ENCODE measurements at regions not wholly inside any gene's neighbourhood (a gene's known extent, or its start where the extent isn't known, plus 50 kb on each side); places are given as distances from the start of the nearest gene placed in this dataset.
"Not testable (repeated sequence)": the region's sequence is repeated elsewhere in the genome, so short reads cannot be mapped to it uniquely, and the experiment has no call there.

DNA sequence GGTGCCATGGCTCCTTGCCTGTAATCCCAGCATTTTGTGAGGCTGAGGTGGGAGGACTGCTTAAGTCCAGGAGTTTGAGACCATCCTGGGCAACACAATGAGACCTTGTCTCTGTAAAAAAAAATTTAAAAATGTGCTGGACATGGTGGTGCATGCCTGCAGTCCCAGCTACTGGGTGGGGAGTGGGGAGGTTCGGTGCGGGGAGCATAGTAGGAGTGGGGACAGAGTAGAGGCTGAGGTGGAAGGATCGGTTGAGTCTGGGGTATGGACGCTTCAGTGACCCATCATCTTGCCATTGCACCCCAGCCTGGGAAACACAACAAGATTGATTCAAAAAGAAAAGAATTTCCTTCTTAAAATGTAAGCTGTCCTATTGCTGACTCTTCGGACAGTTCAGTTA, 1490.0 kb upstream of the GBE1 start:
- no peak for DNase-seq (ENCODE audit: low read depth in 2 of 3, low spot score in 2 of 3)

DNA sequence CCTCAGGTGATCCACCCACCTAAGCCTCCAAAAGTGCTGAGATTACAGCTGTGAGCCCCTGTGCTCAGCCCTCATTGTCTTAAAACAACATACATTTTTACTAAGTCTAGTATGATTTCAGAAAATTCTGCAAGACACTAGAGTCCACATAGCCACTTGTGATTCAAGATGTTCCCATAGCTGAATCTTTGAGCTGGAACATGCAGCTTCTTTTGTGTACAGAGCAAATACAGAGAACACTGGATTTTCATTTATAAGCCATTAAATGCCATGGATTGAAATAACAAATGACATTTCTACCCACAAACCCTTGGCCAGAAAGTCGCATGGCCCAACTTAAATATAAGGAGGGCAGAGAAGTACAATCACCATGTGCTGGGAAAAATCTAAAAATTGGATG, 1489.2 kb upstream of the GBE1 start:
- DNase-seq (ENCODE audit: low read depth in 2 of 3, low spot score in 2 of 3) = no peak

DNA sequence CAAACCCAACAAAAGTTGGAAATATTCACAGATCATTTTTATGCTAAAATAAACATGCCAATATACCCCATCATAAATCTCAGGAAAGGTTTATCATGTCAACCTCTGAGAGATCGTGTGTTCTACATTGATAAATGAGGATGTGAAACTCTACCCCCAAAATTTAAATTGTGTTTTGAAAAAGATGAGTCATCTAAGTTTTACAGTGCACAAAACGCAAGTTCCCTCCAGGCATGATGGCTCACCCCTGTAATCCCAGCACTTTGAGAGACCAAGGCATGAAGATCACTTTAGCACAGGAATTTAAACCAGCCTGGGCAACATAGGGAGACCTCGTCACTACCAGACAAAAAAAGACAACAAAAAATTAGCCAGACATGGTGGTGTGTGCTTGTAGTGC, 1487.0 kb upstream of the GBE1 start:
- DNase-seq (ENCODE audit: low read depth in 2 of 3, low spot score in 2 of 3) = no peak

DNA sequence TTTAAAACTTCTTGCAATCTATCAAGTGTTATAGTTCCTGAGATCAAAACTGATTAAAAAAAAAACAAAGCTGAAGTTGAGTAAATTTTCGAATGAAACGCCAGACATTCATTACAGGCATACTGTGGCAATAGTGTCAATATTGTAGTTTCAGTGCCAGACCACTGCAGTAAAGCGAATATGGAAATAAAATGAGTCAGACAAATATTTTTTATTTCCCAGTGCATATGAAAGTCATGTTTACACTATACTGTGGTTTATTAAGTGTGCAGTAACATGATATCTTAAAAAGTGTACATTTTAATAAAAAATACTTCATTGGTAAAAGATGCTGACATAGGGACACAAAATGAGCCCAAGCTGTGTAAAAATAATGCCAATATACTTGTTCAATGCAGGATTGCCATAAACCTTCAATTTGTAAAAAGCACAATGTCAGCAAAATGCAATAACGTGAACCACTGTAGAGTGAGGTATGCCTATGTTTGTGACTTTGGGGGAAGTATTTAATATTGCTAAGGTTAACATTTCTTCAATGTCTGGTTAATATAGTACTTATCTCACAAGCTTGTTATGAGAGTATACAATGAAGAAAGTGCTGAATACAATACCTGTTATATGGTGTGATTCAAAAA, 1473.9 kb upstream of the GBE1 start:
- no peak for DNase-seq (ENCODE audit: low read depth in 2 of 3, low spot score in 2 of 3)

DNA sequence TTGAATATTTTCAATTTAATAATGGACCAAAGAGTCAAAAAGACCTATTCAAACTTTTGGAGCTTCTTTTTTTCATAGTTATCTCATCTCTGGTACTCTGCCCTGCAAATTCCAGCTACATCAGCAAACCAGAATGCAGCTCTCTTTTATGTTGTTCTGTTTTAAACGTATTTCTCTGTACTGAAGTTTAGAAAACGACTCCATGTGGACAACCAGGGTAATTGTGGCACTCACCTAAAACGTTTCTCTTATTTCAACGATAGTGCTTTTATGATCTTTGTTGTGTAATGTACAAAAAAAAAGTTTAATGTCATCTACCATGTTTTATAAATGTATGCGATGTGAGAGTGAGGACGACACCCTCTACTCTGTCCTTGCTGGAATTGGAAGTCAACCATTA, 1472.3 kb upstream of the GBE1 start:
- DNase-seq (ENCODE audit: low read depth in 2 of 3, low spot score in 2 of 3) = no peak

DNA sequence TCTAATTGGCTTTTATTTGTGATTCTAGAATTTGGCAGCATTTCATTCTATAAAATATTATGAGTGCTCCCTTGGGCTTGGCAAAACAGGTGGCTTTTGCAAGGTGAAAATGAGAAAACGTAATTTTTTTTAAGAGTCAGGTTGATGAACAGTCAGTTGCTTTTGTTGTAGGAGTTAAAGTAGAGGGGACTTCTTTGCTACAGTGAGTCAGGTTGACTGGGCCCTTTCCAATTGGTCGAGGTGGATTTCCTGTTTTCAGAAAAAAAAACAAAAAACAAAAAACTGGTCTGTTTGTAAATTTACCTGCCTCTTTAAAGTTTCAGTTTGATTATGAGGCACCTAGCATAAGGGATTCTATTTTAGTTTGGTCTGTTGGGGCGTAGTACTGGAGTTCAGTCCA, 1469.4 kb upstream of the GBE1 start:
- no peak for DNase-seq (ENCODE audit: low read depth in 2 of 3, low spot score in 2 of 3)

DNA sequence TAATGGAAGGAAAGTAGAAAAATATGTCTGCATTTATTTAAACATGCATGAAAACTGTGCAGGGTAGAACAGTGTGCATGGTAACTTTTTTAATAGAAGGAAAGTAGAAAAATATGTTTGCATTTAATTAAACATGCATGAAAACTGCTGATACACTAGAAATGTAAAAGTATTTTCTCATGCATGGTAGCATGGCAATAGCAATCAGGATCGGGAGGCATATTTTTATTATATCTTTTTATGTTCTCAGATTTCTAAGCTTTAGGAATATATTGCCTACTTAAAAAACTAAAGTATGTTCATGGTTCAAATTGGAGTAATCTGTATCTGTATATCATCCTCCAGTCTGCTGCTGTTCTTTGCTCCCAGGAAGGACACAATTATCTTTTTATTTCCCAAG, 1468.9 kb upstream of the GBE1 start:
- no peak for DNase-seq (ENCODE audit: low read depth in 2 of 3, low spot score in 2 of 3)

DNA sequence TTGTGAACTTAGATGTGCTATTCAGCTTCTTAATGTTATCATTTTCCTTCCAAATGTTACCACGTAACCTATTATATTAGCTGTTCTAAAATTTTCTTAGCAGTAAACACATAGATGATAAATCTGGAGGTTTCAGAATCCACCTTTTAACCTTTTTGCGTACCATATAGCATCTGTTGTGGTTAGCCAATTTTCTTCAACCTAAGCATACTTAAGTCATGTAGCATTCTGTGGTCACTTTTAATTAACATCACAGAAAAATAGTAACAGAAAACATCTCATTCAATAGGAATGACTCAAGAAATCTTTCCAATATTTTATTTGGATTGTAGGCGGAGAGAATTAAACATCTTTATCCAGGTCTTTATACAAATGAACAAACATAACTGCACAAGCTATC, 1465.3 kb upstream of the GBE1 start:
- DNase-seq (ENCODE audit: low read depth in 2 of 3, low spot score in 2 of 3) = no peak

DNA sequence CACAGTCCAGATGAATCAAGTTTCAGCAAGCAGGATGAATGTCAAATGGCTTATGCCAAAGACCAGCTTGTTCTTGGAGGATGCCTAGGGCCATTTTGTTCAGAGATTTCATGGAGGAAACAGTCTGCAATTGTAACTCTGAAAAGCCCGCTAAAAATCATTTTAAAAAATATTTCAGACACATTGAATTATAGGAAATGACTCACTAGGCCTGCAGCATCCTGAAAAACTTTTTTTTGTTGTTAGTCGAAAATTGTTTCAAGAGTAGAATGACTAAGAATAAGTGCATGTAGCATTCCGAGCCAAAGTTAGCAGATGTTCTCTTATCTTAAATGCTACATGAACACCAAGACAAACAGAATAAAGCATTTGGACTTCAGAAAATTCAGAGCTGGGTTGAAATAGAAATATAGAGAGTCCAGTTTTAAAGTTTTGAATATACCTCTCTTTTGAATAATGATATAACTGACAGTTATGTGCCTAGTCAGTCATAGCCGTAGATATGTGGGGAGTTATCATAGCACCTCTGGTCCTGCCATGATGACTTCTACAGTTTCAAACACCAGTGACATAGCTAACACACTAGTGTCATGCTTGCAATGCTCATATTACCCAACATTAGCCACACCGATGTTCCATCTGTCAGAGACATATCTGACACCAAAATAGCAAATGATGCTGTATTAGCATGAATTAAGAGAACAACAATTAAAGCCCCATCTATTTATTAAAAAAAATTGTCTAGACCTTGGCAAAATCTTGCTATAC, 1462.8 kb upstream of the GBE1 start:
- DNase-seq (ENCODE audit: low read depth in 2 of 3, low spot score in 2 of 3) = no peak

DNA sequence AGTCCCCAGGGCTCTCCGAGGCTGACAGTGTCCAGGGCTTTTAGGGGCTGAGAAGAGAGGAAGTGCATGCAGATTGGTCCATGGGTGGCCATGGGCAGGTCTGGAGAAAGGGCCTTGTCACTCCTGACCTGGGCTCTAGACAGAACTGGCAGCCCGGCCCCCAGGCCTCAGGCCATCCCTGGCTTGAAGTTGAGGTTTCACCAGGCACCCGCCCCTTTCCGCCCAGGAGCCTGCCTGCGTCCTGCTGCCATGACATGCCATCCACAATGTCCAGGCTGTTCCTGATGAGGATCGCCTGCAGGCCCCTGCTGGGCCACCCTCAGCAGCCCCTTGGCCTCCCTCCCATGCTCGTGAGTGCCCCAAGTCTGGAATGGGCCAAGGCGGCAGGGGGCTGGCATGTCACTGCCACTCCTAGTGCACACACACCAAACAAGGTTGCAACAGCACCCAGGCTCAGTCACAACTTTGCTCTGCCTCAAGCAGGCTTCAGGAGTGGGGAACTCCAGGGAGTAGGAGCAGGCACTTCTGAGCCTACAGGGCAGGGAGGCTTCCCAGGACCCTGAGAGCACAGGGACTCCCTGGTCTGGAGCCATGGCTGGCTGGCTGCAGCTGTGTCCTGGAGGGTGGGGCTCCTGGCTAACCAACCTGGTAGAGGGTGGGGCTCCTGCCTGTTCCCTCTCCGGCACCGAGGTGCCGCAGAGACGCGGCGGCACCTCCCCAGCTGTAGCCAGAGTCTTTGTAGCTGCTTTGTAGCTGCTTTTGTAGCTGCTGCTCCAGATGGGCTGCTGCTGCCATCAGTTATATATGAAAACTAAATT, 1457.1 kb upstream of the GBE1 start:
- no peak for DNase-seq (ENCODE audit: low read depth in 2 of 3, low spot score in 2 of 3)

DNA sequence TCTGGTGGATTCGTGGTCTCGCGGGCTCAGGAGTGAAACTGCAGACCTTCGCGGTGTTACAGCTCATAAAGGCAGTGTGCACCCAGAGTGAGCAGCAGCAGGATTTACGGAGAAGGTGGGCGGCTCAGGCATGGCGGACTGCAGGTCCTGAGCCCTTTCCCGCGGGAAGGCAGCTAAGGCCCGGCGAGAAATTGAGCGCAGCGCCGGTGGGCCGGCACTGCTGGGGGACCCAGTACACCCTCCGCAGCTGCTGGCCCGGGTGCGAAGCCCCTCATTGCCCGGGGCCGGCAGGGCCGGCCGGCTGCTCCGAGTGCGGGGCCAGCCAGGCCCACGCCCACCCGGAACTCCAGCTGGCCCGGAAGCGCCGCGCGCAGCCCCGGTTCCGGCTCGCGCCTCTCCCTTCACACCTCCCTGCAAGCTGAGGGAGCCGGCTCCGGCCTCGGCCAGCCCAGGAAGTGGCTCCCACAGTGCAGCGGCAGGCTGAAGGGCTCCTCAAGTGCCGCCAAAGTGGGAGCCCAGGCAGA, 1456.2 kb upstream of the GBE1 start:
- DNase-seq (ENCODE audit: low read depth in 2 of 3, low spot score in 2 of 3) = not testable (repeated sequence)

DNA sequence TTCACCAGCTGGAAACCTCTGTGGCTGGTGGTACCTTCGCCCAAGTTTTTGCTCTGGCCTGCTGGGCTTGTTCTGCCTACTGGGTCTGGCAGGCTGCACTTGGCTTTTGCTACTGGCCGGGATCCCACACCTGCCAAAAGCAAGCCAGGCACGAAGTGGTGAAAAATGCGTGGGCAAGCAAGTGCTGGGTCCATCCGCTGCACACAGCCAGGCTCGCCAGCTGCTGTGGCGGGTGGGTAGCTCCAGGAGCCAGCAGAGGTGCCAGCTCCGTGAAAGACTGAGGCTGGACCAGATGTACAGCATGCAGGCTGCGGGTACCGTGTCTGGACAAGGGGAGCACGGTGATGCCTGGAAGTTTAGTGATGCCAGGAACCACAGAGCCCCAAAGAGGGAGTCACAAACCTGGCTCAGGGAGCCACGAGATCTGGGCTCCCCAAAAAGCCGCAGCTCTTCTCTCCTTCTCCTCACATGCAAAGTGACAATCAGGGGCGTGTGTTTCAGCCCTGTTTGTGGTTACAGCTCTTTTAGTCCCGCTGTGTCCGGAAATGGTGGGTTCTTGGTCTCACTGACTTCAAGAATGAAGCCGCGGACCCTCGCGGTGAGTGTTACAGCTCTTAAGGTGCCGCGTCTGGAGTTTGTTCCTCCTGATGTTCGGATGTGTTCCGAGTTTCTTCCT, 1455.6 kb upstream of the GBE1 start:
- DNase-seq (ENCODE audit: low read depth in 2 of 3, low spot score in 2 of 3) = no peak

DNA sequence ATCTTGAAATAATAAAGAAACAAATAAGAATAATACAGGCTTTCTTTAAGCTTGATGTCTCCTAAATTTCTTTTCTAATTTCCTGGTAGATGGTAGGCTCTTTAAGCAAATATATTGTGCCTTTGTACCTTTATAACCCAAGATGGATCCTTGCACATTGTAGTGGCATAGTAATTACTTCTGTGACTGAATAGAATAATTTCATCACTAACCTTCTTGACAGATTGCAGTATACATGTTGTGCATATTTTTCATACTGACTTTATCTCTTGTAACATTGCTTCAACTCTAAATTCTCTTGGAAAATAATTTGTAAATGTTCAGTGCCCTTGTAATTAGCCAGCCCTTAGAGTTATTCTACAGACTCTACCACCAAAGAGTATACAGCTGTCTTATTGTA, 1433.8 kb upstream of the GBE1 start:
- no peak for DNase-seq (ENCODE audit: low read depth in 2 of 3, low spot score in 2 of 3)

DNA sequence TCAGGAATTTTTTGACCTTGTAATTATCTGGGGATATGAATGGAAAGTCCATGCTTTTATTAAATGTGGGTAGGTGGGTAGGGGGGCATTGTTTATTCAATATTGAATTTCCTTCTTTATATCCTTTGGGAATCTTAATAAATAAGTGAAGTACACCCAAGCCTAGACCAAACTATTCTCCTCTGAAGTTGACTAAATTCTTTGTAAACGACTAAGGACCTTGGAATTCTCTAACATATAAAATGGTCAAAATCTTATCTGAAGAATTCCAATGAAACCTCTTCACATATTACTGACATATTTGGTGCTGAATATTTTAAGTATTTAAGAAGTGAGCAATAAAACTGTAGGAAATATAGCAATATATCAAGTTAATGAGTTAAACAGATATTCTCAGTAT, 1432.1 kb upstream of the GBE1 start:
- no peak for DNase-seq (ENCODE audit: low read depth in 2 of 3, low spot score in 2 of 3)

DNA sequence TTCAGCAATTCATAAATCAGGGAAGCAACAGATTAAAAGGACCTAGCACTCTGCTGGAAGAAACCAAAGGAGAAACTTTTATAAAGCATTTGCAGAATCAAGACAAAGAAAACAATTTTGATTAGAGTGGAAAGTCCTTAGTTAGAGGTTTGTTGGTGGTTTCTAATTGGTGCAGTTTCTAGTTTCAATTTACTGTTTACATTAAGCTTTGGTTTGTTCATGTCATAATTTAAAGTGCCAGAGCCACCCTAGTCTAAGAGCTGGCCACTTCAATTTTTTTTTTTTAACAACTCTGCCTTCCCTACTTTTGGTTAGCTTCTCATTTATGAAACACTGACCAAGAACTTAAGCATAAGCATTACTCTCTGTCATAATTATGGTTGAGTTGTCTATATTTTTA, 1428.2 kb upstream of the GBE1 start:
- DNase-seq (ENCODE audit: low read depth in 2 of 3, low spot score in 2 of 3) = no peak

DNA sequence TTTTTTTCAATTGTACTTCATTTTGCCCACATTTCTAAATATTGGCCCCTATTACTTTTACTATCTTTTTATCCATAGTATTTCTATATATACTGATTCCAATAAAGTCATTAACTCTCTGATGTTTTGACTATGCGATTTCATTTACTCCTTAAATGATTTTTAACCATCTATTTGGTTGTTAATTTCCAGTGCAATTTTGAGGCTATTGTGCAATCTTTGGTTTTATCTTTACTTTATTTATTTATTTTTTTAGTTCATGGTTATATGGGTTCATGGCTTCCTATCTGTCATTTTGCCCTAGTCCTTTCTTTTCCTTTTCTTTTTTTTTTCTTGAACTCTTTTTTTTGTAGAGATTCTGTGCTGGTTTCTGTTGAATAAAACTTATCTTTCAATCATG, 1408.0 kb upstream of the GBE1 start:
- no peak for DNase-seq (ENCODE audit: low read depth in 2 of 3, low spot score in 2 of 3)

DNA sequence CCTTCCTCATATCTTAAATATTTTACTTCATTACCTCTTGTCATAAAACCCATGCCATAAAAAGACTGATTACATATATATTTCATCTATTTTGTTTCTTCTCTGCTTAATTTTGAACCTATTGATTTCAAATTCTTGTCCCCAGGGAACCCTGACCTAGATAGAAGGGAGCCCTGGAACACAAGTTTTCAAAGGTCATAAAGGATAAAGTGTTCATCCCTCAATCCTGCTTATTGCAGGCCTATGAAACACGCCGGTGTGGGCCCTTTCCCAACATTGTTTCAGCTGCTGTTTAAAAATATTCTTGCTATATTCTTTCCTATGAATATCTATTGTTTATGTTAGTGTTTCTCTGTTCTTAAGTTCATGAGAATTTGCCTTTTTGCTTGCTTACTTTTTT, 1389.5 kb upstream of the GBE1 start:
- no peak for DNase-seq (ENCODE audit: low read depth in 2 of 3, low spot score in 2 of 3)

DNA sequence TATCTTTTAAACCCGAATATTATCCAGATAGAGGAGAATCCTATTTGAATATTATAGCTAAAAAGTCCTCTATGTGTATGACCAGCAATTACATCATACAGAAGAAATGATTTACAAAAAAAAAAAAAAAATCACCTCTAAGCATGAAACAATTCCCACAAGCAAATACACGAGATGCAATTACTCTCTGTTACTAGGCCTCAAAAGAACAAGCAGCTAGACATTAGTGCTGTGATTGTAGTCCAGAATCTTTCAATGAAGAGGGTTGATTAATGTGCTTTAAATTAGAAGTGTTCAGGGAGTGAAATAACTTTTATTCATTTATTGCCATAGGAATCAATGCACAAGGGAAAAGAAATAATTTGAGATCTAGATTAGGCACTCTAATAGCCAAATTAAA, 1379.5 kb upstream of the GBE1 start:
- no peak for DNase-seq (ENCODE audit: low read depth in 2 of 3, low spot score in 2 of 3)

DNA sequence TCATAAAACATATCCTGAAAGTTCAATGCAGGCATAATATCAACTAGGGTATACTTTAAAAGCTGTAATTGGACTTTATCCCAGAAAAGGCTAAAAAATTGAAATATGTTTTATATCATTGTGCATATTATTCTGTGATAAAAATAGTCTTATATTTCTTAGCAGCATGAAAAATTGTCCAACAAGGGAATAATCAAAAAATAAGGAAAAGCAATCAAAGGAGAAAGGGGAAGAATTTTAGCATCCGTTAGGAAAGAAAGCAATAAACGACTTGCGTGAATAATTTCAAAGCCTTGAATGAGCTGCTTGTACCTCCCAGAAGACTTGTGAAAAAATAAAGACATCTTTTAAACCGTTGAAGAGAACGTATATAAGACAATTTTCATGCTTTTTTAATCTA, 1369.8 kb upstream of the GBE1 start:
- no peak for DNase-seq (ENCODE audit: low read depth in 2 of 3, low spot score in 2 of 3)

DNA sequence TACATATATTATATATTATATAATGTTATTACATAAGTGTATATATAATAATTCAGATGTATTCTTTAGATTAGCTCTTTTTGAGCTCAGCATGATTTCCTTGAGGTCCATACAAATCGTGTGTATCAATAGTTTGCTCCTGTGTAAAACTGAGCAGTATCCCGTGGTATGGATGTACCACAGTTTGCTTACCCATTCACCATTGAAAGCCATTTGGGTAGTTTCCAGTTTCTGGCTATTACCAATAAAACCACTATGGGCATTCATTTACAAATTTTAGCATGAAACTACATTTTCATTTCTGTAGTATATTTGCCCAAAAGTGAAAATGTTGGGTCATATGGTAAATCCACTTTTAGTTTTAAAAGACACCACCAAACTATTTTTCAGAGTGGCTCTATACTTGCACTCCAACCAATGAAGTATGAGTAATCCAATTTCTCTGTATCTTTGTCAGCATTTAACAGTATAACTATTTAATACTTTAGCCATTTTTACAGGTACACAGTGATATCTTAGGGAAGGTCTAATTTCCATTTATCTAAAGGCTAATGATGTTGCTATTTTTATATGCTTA, 1361.4 kb upstream of the GBE1 start:
- no peak for DNase-seq (ENCODE audit: low read depth in 2 of 3, low spot score in 2 of 3)

DNA sequence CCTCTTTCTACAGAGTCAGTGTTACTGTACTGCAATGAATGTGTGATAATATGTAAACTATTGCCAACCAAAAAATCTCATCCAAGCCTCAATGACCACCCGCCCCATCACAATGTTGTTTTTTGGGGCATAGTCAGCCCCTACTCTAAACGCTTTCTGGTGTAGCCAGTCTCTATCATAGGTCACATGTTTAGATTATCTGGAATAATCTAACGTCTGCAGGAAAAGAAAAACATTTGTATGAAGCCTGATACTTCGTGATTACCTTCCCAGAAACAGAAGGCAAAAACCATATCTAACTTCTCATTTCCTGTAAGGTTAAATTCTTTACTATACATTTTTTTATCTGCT, 1331.8 kb upstream of the GBE1 start:
- no peak for DNase-seq (ENCODE audit: low read depth in 2 of 3, low spot score in 2 of 3)
